Upper lobe of left lung (tissue), 4 donors: ENCODE measurements at regions not wholly inside any gene's neighbourhood (a gene's known extent, or its start where the extent isn't known, plus 50 kb on each side); places are given as distances from the start of the nearest gene placed in this dataset.

Experiments used
- EP300 ChIP-seq, 4 donors: sonication (generic); formaldehyde crosslinking; IDR thresholded peaks; one replicate each; pipeline ENCODE4 v1.5.1; 2017; ENCODE audit warnings: antibody characterized with exemption in 4 of 4, control low read depth in 2 of 4
- POLR2A ChIP-seq, 4 donors: fragments of 450-650 bp; IDR thresholded peaks; one replicate each; pipeline ENCODE4 v1.5.1; 2016 to 2017; ENCODE audit warnings: antibody characterized with exemption in 4 of 4, mild to moderate bottlenecking in 2 of 4
- POLR2AphosphoS5 ChIP-seq, 2 donors: sonication (generic); formaldehyde crosslinking; IDR thresholded peaks; one replicate each; pipeline ENCODE4 v1.5.1; 2017; ENCODE audit warnings: antibody characterized with exemption in 2 of 2
- TF ChIP-seq, protein P1 (sequence below), 6 experiments: fragments of 450-650 bp in 4 of 6; fragments of 200-600 bp in 2 of 6; sonication (generic) in 2 of 6; IDR thresholded peaks; one replicate each; pipeline ENCODE4 v1.5.1; 2016 to 2019; ENCODE audit warnings: antibody characterized with exemption in 6 of 6

DNA sequence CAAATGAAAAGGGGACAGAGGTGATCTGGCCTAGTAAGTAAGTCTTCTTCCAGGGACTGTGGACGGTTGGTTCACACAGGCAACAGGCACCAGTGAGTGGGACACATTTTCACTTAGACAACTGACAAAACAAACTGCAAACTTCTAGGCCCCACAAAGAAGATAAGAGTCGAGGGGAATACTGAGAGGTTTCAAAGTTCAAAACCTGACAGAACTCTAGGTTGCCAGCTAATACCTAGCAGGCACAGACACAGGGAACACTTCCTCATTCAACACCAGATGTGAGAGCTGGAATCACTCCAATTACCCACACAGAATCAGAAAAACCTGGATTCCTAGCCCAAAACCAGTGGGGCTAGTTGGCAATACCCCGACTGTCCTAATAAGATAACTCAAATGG is 621.7 kb downstream of the ZPLD1 start:
- TF ChIP-seq POLR2AphosphoS5 (IDR thresholded peaks at IDR 0.05) (no peak), POLR2A (IDR thresholded peaks at IDR 0.05) (no peak), EP300 (IDR thresholded peaks at IDR 0.05) (no peak)
- TF ChIP-seq, protein P1, sequence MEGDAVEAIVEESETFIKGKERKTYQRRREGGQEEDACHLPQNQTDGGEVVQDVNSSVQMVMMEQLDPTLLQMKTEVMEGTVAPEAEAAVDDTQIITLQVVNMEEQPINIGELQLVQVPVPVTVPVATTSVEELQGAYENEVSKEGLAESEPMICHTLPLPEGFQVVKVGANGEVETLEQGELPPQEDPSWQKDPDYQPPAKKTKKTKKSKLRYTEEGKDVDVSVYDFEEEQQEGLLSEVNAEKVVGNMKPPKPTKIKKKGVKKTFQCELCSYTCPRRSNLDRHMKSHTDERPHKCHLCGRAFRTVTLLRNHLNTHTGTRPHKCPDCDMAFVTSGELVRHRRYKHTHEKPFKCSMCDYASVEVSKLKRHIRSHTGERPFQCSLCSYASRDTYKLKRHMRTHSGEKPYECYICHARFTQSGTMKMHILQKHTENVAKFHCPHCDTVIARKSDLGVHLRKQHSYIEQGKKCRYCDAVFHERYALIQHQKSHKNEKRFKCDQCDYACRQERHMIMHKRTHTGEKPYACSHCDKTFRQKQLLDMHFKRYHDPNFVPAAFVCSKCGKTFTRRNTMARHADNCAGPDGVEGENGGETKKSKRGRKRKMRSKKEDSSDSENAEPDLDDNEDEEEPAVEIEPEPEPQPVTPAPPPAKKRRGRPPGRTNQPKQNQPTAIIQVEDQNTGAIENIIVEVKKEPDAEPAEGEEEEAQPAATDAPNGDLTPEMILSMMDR (IDR thresholded peaks at IDR 0.05), result no peak
